ENCODE measurements at regions not wholly inside any gene's neighbourhood (a gene's known extent, or its start where the extent isn't known, plus 50 kb on each side); places are given as distances from the start of the nearest gene placed in this dataset.

DNA sequence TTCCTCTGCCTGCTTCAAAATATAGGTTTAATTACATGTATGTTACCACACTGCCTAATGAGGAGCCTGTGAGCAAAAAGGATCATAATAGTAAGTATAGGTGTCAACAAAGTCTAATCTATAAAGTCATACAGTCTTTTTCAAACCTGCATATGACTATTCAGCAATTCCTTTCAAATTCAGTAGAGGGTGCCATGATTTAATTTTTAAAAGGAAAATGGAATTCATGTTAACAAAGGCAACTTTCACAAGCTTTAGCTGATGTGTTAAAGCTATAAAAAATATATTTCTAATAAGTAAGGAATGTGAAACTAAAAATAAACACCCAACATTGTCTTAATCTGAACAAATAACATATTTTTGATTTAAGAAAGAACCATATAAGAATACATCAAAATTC lies 52.1 kb downstream of the MPP7 start:
- H3K27ac ChIP-seq (ENCODE audit: low read depth in 1 of 2, low read length in 1 of 2) = no peak overlapping the region
- ATAC-seq (ENCODE audit: insufficient read depth, low FRiP score) (peak; percentile 60), DNase-seq (peak in 2 of 3 donors; percentile 49 to 52)
- H3K9ac ChIP-seq (ENCODE audit: insufficient read depth in 1 of 2, low read length in 2 of 2) = peak overlapping the region in 1 of 2 donors; percentile 20
- H3K9me3 ChIP-seq (ENCODE audit: control insufficient read depth in 4 of 4, insufficient read depth in 3 of 4, low read length in 3 of 4) = no peaks in the 10 kb centered on the region
- no peaks in the 10 kb centered on the region for H3K27me3 ChIP-seq (ENCODE audit: control insufficient read depth in 3 of 3, insufficient read depth in 3 of 3, low read length in 2 of 3)
- H3K4me3 ChIP-seq = no peak overlapping the region
- TF ChIP-seq, protein P1, sequence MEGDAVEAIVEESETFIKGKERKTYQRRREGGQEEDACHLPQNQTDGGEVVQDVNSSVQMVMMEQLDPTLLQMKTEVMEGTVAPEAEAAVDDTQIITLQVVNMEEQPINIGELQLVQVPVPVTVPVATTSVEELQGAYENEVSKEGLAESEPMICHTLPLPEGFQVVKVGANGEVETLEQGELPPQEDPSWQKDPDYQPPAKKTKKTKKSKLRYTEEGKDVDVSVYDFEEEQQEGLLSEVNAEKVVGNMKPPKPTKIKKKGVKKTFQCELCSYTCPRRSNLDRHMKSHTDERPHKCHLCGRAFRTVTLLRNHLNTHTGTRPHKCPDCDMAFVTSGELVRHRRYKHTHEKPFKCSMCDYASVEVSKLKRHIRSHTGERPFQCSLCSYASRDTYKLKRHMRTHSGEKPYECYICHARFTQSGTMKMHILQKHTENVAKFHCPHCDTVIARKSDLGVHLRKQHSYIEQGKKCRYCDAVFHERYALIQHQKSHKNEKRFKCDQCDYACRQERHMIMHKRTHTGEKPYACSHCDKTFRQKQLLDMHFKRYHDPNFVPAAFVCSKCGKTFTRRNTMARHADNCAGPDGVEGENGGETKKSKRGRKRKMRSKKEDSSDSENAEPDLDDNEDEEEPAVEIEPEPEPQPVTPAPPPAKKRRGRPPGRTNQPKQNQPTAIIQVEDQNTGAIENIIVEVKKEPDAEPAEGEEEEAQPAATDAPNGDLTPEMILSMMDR (IDR thresholded peaks at IDR 0.05; ENCODE audit: control extremely low read depth, extremely low read depth) = no peak
- H3K4me1 ChIP-seq (ENCODE audit: control insufficient read depth in 5 of 5, insufficient read depth in 5 of 5, low read length in 5 of 5) = peaks cover 0 to 3% (median 0%) of the 10 kb centered on the region in 5 donors
- H3K36me3 ChIP-seq (ENCODE audit: control insufficient read depth in 4 of 4, insufficient read depth in 4 of 4, low read length in 4 of 4) = no peaks in the 10 kb centered on the region

GRCh38 chr10:28250358-28250757 lies 52.5 kb downstream of the MPP7 start:
- no peak for ATAC-seq (ENCODE audit: insufficient read depth, low FRiP score)
- no peaks in the 10 kb centered on the region for H3K9me3 ChIP-seq (ENCODE audit: control insufficient read depth in 4 of 4, insufficient read depth in 3 of 4, low read length in 3 of 4)
- H3K36me3 ChIP-seq (ENCODE audit: control insufficient read depth in 4 of 4, insufficient read depth in 4 of 4, low read length in 4 of 4) = no peaks in the 10 kb centered on the region
- DNase-seq = no peak
- no peaks in the 10 kb centered on the region for H3K27me3 ChIP-seq (ENCODE audit: control insufficient read depth in 3 of 3, insufficient read depth in 3 of 3, low read length in 2 of 3)
- H3K4me1 ChIP-seq (ENCODE audit: control insufficient read depth in 5 of 5, insufficient read depth in 5 of 5, low read length in 5 of 5) = peaks cover 0 to 3% (median 0%) of the 10 kb centered on the region in 5 donors
- no peak overlapping the region for H3K9ac ChIP-seq (ENCODE audit: insufficient read depth in 1 of 2, low read length in 2 of 2)
- TF ChIP-seq, protein P1 (IDR thresholded peaks at IDR 0.05; ENCODE audit: control extremely low read depth, extremely low read depth) = no peak
- H3K27ac ChIP-seq (ENCODE audit: low read depth in 1 of 2, low read length in 1 of 2) = no peak overlapping the region
- H3K4me3 ChIP-seq = no peak overlapping the region
- WGBS, 2 donors = 66 to 80% methylated on average over 4 of the region's 4 CpGs

- TF ChIP-seq, protein P1 (IDR thresholded peaks at IDR 0.05; ENCODE audit: control extremely low read depth, extremely low read depth) = no peak
- Histone ChIP-seq H3K4me3 (no peak overlapping the region), H3K27ac (ENCODE audit: low read depth in 1 of 2, low read length in 1 of 2) (no peak overlapping the region), H3K27me3 (ENCODE audit: control insufficient read depth in 3 of 3, insufficient read depth in 3 of 3, low read length in 2 of 3) (no peaks in the 10 kb centered on the region), H3K4me1 (ENCODE audit: control insufficient read depth in 5 of 5, insufficient read depth in 5 of 5, low read length in 5 of 5) (peaks cover 0 to 3% (median 0%) of the 10 kb centered on the region in 5 donors), H3K9me3 (ENCODE audit: control insufficient read depth in 4 of 4, insufficient read depth in 3 of 4, low read length in 3 of 4) (no peaks in the 10 kb centered on the region), H3K9ac (ENCODE audit: insufficient read depth in 1 of 2, low read length in 2 of 2) (no peak overlapping the region), H3K36me3 (ENCODE audit: control insufficient read depth in 4 of 4, insufficient read depth in 4 of 4, low read length in 4 of 4) (no peaks in the 10 kb centered on the region)
- no peak for ATAC-seq (ENCODE audit: insufficient read depth, low FRiP score)
- 80 to 91% methylated on average over 6 of the region's 6 CpGs for WGBS, 2 donors
- no peak for DNase-seq
Measured at GRCh38 chr10:28249512-28249911, 53.4 kb downstream of the MPP7 start.

DNA sequence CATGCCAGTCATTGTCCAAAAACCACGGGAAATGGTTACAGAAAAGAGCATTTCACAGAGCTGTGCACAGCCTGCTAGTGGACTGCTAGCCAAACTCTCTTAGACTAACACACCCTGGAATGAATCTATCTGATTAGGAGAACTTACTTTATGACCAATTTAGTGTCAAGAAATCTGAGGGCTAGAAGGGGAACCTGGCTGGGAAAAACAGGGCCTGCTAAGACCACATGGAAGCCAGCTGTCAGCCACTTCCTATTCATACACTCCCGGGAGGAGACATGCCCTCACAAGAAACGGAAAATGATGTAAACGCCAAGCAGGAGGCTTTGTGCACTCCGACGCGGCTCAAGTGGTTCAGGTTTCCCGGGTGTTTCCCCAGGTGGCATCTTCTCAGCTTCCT lies 54.8 kb downstream of the MPP7 start:
- peak in 2 of 3 donors; percentile 13 to 31 for DNase-seq
- peak overlapping the region in 1 of 2 donors; percentile 11 for H3K27ac ChIP-seq (ENCODE audit: low read depth in 1 of 2, low read length in 1 of 2)
- ATAC-seq (ENCODE audit: insufficient read depth, low FRiP score) = peak; percentile 32

More for the DNA sequence above, 54.8 kb downstream of the MPP7 start:
- Histone ChIP-seq H3K9me3 (ENCODE audit: control insufficient read depth in 4 of 4, insufficient read depth in 3 of 4, low read length in 3 of 4) (no peaks in the 10 kb centered on the region), H3K36me3 (ENCODE audit: control insufficient read depth in 4 of 4, insufficient read depth in 4 of 4, low read length in 4 of 4) (no peaks in the 10 kb centered on the region), H3K9ac (ENCODE audit: insufficient read depth in 1 of 2, low read length in 2 of 2) (no peak overlapping the region), H3K27me3 (ENCODE audit: control insufficient read depth in 3 of 3, insufficient read depth in 3 of 3, low read length in 2 of 3) (no peaks in the 10 kb centered on the region), H3K4me3 (no peak overlapping the region), H3K4me1 (ENCODE audit: control insufficient read depth in 5 of 5, insufficient read depth in 5 of 5, low read length in 5 of 5) (peaks cover 0 to 3% (median 0%) of the 10 kb centered on the region in 5 donors)
- WGBS, 2 donors = 14 to 27% methylated on average over 8 of the region's 8 CpGs
- TF ChIP-seq, protein P1 (IDR thresholded peaks at IDR 0.05; ENCODE audit: control extremely low read depth, extremely low read depth) = no peak

Data from lung (tissue), 11 donors.